Stomach (tissue), 8 donors: ENCODE measurements at regions not wholly inside any gene's neighbourhood (a gene's known extent, or its start where the extent isn't known, plus 50 kb on each side); places are given as distances from the start of the nearest gene placed in this dataset.
A peak's percentile ranks its signal among the peaks of the same experiment; 100 is the strongest.

ENCODE experiments used
- DNase-seq, 2 donors: peaks; one replicate each; pipeline versions ENCODE4 v3.0.0 to v3.0.0-alpha.2; 2013 to 2019
- H3K27ac ChIP-seq, 5 donors: fragments of 200-600 bp in 4 of 5; sonication (generic) in 4 of 5; one replicate each; pipeline ENCODE4 v1.5.1; 2013 to 2019; ENCODE audit warnings: mild to moderate bottlenecking in 1 of 5, moderate library complexity in 1 of 5
- H3K27me3 ChIP-seq, 3 donors: fragments of 200-600 bp; sonication (generic); one replicate each; pipeline ENCODE4 v1.5.1; 2017 to 2019; ENCODE audit warnings: mixed run types in 1 of 3
- H3K36me3 ChIP-seq, 4 donors: fragments of 200-600 bp; sonication (generic); 1 replicate in 3 of 4; 2 replicates in 1 of 4; pipeline ENCODE4 v1.5.1; 2016 to 2019
- H3K4me1 ChIP-seq, 4 donors: fragments of 200-600 bp; sonication (generic); one replicate each; pipeline ENCODE4 v1.5.1; 2016 to 2019
- H3K4me3 ChIP-seq, 4 donors: fragments of 200-600 bp; sonication (generic) in 3 of 4; one replicate each; pipeline ENCODE4 v1.5.1; 2016 to 2019; ENCODE audit warnings: mild to moderate bottlenecking in 1 of 4
- H3K9me3 ChIP-seq, 4 donors: fragments of 200-600 bp; sonication (generic); one replicate each; pipeline ENCODE4 v1.5.1; 2016 to 2019
- EP300 ChIP-seq: sonication (generic); formaldehyde crosslinking; IDR thresholded peaks from one replicate; pipeline ENCODE4 v1.6.1; 2017; ENCODE audit warnings: antibody characterized with exemption
- POLR2A ChIP-seq, 4 donors: fragments of 450-650 bp; IDR thresholded peaks; one replicate each; pipeline ENCODE4 v1.6.1; 2016; ENCODE audit warnings: antibody characterized with exemption in 4 of 4, control low read depth in 2 of 4, mild to moderate bottlenecking in 1 of 4, moderate library complexity in 1 of 4
- POLR2AphosphoS5 ChIP-seq, 3 donors: sonication (generic); formaldehyde crosslinking; IDR thresholded peaks; one replicate each; pipeline ENCODE4 v1.6.1; 2016; ENCODE audit warnings: antibody characterized with exemption in 3 of 3
- WGBS, 5 donors: extraction: QIAGEN DNeasy Blood & Tissue Kit in 3 of 5; methylation state at CpG; one replicate each; pipeline versions ENCODE4 v1.1.5 to v1.1.7; 2013 to 2018; 5-methylcytosine and 5-hydroxymethylcytosine counted together
- intact Hi-C: fragments of 100-400 bp; cut with DNase I; formaldehyde crosslinking; loops from one replicate; pipeline ENCODE4 v1.15.1; 2023; ENCODE audit warnings: low total_unique reads
- TF ChIP-seq, protein P1 (sequence below), 7 experiments: fragments of 450-650 bp in 4 of 7; fragments of 200-600 bp in 3 of 7; sonication (generic) in 3 of 7; IDR thresholded peaks; one replicate each; pipeline ENCODE4 v1.5.1; 2016 to 2019; ENCODE audit warnings: antibody characterized with exemption in 7 of 7, control low read depth in 2 of 7, mild to moderate bottlenecking in 1 of 7
- donor health status: healthy with polysubstance abuse.
- donor health status: Bipolar disorder and iron deficiency.
- donor health status: healthy.

DNA sequence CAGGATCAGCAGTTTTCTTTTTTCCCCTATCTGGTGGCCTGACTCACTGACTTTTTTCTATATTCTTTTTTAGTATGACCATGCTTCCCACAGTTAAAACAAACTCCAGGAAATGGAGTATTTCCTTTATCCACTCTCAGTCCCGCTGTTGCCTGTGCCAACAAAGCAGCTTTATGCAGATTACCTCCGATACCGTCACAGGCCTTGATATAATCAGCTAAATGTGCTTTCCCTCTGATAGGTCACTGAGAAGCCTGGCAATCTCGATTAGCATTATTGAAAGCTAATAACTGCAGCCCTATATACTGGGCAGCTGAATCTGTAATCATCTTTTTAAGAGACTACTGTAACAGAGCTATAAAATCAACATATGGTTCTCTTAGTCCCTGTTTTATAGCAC lies 243.6 kb downstream of the KIF21A start:
- Histone ChIP-seq H3K27me3 (no peaks in the 10 kb centered on the region), H3K4me1 (peaks cover 0 to 9% (median 4%) of the 10 kb centered on the region in 4 donors), H3K9me3 (peaks cover 0 to 12% (median 3%) of the 10 kb centered on the region in 4 donors), H3K36me3 (no peaks in the 10 kb centered on the region), H3K27ac (no peak overlapping the region), H3K4me3 (no peak overlapping the region)
- DNase-seq: peak in 1 of 2 donors; percentile 41
- intact Hi-C loops: no loop called here
- 1 to 8% (median 3%) methylated on average over 4 of the region's 4 CpGs for WGBS, 5 donors
- TF ChIP-seq POLR2A (IDR thresholded peaks at IDR 0.05) (no peak), POLR2AphosphoS5 (IDR thresholded peaks at IDR 0.05) (no peak), EP300 (no peak)
- TF ChIP-seq, protein P1, sequence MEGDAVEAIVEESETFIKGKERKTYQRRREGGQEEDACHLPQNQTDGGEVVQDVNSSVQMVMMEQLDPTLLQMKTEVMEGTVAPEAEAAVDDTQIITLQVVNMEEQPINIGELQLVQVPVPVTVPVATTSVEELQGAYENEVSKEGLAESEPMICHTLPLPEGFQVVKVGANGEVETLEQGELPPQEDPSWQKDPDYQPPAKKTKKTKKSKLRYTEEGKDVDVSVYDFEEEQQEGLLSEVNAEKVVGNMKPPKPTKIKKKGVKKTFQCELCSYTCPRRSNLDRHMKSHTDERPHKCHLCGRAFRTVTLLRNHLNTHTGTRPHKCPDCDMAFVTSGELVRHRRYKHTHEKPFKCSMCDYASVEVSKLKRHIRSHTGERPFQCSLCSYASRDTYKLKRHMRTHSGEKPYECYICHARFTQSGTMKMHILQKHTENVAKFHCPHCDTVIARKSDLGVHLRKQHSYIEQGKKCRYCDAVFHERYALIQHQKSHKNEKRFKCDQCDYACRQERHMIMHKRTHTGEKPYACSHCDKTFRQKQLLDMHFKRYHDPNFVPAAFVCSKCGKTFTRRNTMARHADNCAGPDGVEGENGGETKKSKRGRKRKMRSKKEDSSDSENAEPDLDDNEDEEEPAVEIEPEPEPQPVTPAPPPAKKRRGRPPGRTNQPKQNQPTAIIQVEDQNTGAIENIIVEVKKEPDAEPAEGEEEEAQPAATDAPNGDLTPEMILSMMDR (IDR thresholded peaks at IDR 0.05): no peak

DNA sequence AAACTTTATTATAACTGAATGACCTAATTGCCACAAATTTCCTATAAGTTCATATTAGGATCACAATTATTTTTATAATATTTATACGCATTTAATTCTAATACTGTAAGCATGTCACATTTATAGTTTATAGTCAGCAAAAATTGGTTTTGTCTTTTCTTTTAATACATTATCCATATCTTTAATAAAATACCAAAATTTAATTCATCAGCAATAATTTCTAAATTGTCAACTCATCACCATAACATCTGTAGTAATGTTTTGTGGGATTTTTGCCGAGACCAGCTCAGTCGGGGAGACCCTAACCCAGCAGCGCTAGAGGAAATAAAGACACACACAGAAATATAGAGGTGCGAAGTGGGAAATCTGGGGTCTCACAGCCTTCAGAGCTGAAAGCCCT lies 254.2 kb downstream of the KIF21A start:
- DNase-seq: no peak
- intact Hi-C loops: no loop called here
- no peak overlapping the region for H3K4me3 ChIP-seq
- no peaks in the 10 kb centered on the region for H3K27me3 ChIP-seq
- no peaks in the 10 kb centered on the region for H3K9me3 ChIP-seq
- no peaks in the 10 kb centered on the region for H3K4me1 ChIP-seq
- WGBS, 5 donors: 90 to 95% (median 93%) methylated on average over 5 of the region's 5 CpGs
- H3K27ac ChIP-seq: no peak overlapping the region
- H3K36me3 ChIP-seq: no peaks in the 10 kb centered on the region
- no peak for TF ChIP-seq POLR2A (IDR thresholded peaks at IDR 0.05)
- no peak for TF ChIP-seq EP300
- TF ChIP-seq POLR2AphosphoS5 (IDR thresholded peaks at IDR 0.05): no peak
- TF ChIP-seq, protein P1 (IDR thresholded peaks at IDR 0.05): no peak

DNA sequence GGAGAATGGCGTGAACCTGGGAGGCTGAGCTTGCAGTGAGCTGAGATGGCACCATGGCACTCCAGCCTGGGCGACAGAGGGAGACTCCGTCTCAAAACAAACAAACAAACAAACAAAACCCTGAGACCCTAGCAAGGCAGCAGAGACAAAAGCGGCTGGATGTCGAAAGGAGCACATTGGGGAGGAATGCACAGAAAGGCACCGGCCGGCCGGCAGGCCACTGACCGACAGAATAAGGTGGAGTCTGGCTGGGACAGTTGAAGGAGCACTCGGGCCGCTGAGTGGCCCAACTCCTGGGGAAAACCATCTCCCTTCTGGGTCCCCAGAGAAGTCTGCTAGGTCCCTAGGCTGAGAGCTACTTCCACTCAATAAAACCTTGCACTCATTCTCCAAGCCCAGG lies 256.2 kb downstream of the KIF21A start:
- Histone ChIP-seq H3K4me3 (no peak overlapping the region), H3K4me1 (no peaks in the 10 kb centered on the region), H3K36me3 (no peaks in the 10 kb centered on the region), H3K27me3 (no peaks in the 10 kb centered on the region), H3K9me3 (no peaks in the 10 kb centered on the region), H3K27ac (no peak overlapping the region)
- no peak for DNase-seq
- TF ChIP-seq POLR2AphosphoS5 (IDR thresholded peaks at IDR 0.05) (no peak), EP300 (no peak), POLR2A (IDR thresholded peaks at IDR 0.05) (no peak)
- TF ChIP-seq, protein P1 (IDR thresholded peaks at IDR 0.05): no peak
- 87 to 93% (median 90%) methylated on average over 11 of the region's 11 CpGs for WGBS, 5 donors
- intact Hi-C loops: no loop called here

DNA sequence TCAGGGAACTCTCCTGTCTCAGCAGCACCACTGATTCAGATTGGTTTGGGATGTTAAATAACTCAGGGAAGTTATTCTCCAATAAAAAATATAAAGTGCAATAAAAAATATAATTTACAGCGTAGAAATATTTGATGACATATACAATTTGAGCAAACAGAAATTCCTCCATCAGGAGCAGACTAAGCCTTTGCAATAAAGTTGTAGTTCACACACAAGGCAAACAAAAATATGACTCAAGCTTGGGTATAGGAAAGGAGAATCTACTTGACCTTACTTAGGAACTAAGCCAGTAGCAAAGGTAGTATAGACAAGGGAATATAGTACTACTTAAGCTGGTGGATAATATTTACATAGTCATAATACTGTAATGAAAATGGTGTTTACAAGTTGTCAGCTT lies 264.1 kb downstream of the KIF21A start:
- no peak for TF ChIP-seq POLR2A (IDR thresholded peaks at IDR 0.05)
- TF ChIP-seq, protein P1 (IDR thresholded peaks at IDR 0.05): no peak
- no peak for TF ChIP-seq EP300
- TF ChIP-seq POLR2AphosphoS5 (IDR thresholded peaks at IDR 0.05): no peak
- no peaks in the 10 kb centered on the region for H3K9me3 ChIP-seq
- H3K27ac ChIP-seq: no peak overlapping the region
- no peak for DNase-seq
- intact Hi-C loops: no loop called here
- H3K27me3 ChIP-seq: no peaks in the 10 kb centered on the region
- H3K4me1 ChIP-seq: no peaks in the 10 kb centered on the region
- H3K4me3 ChIP-seq: no peak overlapping the region
- no peaks in the 10 kb centered on the region for H3K36me3 ChIP-seq
- WGBS, 5 donors: 54 to 85% (median 73%) methylated on average over 1 of the region's 1 CpG
